Cardiac muscle cell (in vitro differentiated cells and primary cell): ENCODE measurements at regions not wholly inside any gene's neighbourhood (a gene's known extent, or its start where the extent isn't known, plus 50 kb on each side); places are given as distances from the start of the nearest gene placed in this dataset.

Experiments used
- DNase-seq, 2 donors: peaks; one replicate each; pipeline versions ENCODE4 v3.0.0 to v3.0.0-alpha.2; 2010 to 2017; ENCODE audit warnings: low read depth in 1 of 2, low spot score in 1 of 2
- H3K27ac ChIP-seq: fragments of 200-600 bp; sonication (generic); 2 replicates; pipeline ENCODE4 v1.5.1; 2016
- H3K27me3 ChIP-seq: fragments of 200-600 bp; sonication (generic); 2 replicates; pipeline ENCODE4 v1.6.0; 2016; ENCODE audit warnings: control low read depth
- H3K36me3 ChIP-seq: fragments of 200-600 bp; sonication (generic); 2 replicates; pipeline ENCODE4 v1.5.1; 2016; ENCODE audit warnings: control low read depth
- H3K4me1 ChIP-seq: fragments of 200-600 bp; sonication (generic); 2 replicates; pipeline ENCODE4 v1.8.1; 2017; ENCODE audit warnings: low read depth, mild to moderate bottlenecking, mixed run types
- H3K4me3 ChIP-seq: fragments of 200-600 bp; sonication (generic); 2 replicates; pipeline ENCODE4 v1.5.1; 2016; ENCODE audit warnings: mild to moderate bottlenecking
- H3K9me3 ChIP-seq: fragments of 200-600 bp; sonication (generic); 2 replicates; pipeline ENCODE4 v1.5.1; 2017; ENCODE audit warnings: low read depth, mild to moderate bottlenecking, control low read depth
- TF ChIP-seq, protein P1 (sequence below): IDR thresholded peaks from 2 replicates; pipeline ENCODE4 v1.5.1; 2012; ENCODE audit warnings: low read depth, mild to moderate bottlenecking, low read length

DNA sequence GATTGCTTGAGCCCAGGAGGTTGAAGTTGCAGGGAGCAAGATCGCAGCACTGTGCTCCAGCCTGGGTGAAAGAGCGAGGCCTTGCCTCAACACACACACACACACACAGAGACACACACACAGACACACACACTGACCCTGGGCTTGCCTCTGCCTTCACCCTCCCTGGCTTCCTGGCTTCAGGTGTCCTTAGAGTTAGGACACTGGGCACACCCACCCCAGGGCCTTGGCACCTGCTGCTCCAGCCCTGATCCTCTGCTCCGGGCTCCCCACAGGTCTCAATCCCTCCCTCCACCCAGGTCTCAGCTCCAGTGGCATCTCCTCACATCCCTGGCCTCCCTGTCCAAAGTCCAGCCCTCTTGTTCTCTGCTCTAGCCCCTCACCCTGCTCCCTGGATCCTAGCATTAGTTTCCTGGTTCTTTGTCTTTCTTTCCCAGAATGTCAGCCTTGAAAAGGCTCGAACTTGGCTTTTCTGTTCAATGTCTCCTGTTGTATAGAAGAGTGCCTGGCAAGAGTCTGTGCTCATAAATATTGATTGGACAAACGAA, 212.9 kb downstream of the C9orf50 start:
- DNase-seq = no peak
- H3K27me3 ChIP-seq = no peaks in the 10 kb centered on the region
- no peaks in the 10 kb centered on the region for H3K36me3 ChIP-seq
- no peak overlapping the region for H3K4me3 ChIP-seq
- H3K27ac ChIP-seq = peak overlapping the region; percentile 94
- TF ChIP-seq, protein P1, sequence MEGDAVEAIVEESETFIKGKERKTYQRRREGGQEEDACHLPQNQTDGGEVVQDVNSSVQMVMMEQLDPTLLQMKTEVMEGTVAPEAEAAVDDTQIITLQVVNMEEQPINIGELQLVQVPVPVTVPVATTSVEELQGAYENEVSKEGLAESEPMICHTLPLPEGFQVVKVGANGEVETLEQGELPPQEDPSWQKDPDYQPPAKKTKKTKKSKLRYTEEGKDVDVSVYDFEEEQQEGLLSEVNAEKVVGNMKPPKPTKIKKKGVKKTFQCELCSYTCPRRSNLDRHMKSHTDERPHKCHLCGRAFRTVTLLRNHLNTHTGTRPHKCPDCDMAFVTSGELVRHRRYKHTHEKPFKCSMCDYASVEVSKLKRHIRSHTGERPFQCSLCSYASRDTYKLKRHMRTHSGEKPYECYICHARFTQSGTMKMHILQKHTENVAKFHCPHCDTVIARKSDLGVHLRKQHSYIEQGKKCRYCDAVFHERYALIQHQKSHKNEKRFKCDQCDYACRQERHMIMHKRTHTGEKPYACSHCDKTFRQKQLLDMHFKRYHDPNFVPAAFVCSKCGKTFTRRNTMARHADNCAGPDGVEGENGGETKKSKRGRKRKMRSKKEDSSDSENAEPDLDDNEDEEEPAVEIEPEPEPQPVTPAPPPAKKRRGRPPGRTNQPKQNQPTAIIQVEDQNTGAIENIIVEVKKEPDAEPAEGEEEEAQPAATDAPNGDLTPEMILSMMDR = no peak
- peaks cover 41% of the 10 kb centered on the region for H3K4me1 ChIP-seq
- no peaks in the 10 kb centered on the region for H3K9me3 ChIP-seq

DNA sequence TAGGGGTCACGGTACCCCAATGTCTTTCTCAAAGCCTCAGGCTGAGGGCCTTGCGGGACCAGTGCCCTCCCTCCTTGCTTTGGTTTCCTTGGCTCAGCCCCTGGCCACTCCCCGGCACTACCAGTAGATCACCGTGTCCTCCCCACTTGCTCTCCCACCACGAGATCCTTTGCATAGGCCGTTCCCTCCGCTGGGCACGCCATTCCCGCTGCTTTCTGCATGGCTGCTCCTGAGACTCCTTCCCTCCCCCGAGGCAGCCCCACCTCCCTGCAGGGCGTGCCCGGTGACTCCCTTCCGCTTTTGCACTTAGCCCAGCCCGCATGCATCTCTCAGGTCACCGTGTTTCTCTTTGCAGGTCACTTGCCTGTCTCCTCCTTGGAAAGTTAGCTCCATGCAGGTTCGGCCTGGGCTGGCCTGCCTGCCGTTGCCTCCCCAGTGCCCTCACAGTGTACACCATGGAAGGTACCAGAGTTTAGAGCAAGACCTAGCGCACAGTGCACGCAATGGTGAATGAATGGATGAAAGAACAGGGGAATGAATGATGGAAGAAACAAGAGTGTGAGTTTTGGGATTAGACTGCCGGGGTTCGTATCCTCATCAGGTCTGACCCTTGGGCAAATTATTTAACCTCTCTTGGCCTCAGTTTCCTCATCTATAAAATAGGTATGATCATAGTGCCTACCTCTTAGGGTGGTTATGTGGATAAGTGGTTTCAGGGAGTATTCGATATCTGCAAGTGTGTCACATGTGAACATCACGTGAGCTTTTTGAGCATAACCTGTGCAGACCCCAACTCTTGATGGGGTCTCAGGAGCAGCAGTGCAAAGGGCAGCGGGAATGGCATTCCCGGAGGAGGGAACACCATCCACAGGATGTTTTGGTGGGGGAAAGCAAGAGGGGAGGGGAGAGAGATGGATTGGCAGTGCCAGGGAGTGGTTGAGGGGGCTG, 214.3 kb downstream of the C9orf50 start:
- H3K4me3 ChIP-seq = no peak overlapping the region
- H3K36me3 ChIP-seq = no peaks in the 10 kb centered on the region
- no peak overlapping the region for H3K27ac ChIP-seq
- TF ChIP-seq, protein P1 = no peak
- peaks cover 43% of the 10 kb centered on the region for H3K4me1 ChIP-seq
- no peaks in the 10 kb centered on the region for H3K27me3 ChIP-seq
- no peak for DNase-seq
- H3K9me3 ChIP-seq = no peaks in the 10 kb centered on the region

DNA sequence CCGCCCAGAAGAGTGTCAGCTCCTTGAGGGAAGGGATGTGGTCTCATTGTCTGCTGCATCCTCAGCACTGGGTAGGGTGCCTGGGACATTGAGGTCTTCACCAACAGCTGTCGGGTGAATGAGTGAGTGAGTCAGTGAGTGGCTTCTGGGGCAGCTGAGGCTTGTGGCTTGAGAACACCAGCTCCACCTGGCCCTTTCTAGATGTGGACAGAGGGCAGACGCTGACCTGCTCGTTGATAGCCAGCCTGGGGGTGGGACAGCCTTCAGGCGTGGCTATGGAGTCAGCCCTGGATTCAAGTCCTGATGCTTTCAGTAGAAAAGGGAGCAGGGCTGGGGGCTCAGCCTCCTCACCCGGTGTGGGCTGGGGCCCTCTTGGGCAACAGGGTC, 215.1 kb downstream of the C9orf50 start:
- Histone ChIP-seq H3K27me3 (no peaks in the 10 kb centered on the region), H3K4me3 (no peak overlapping the region), H3K27ac (no peak overlapping the region), H3K36me3 (no peaks in the 10 kb centered on the region), H3K4me1 (peaks cover 43% of the 10 kb centered on the region), H3K9me3 (no peaks in the 10 kb centered on the region)
- no peak for DNase-seq
- TF ChIP-seq, protein P1 = no peak

DNA sequence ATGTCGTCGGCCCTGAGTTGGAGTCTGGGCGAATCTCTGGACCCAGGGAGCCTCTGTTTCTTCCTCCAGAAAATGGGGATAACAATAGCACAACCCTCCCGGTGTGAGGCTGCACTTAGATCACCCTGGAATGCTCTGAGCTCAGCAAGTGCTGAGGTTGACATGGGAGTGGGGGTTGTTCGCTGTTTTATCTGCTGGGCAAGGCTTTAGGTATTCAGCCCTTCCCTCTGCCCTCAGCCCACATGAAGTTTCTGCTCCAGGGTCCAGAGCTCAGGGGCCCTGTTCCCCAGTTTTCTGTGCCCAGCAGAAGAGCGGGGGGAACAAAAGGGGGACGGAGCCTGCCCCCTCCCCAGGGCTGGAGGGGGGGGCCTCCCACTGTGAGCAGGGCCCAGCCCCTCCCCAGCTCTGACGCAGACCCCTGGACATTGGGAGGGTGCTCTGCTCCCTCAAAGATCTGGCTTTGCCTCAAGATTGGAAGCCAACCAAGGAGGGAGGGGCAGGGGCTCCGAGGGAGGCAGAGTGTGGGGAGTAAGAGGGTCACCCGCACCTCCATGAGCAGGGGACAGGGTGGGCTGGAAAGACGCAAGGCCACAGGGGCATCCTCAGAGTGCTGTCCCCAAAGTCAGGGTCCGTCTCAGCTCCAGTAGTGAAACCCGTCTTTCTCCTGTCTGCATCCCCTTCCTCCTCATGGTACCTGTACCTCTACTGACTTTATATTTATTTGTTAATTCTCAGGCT, 215.6 kb downstream of the C9orf50 start:
- Histone ChIP-seq H3K9me3 (no peaks in the 10 kb centered on the region), H3K36me3 (no peaks in the 10 kb centered on the region), H3K4me3 (no peak overlapping the region), H3K27ac (no peak overlapping the region), H3K27me3 (no peaks in the 10 kb centered on the region), H3K4me1 (peaks cover 43% of the 10 kb centered on the region)
- DNase-seq = peak in 1 of 2 donors; percentile 82
- TF ChIP-seq, protein P1 = no peak

DNA sequence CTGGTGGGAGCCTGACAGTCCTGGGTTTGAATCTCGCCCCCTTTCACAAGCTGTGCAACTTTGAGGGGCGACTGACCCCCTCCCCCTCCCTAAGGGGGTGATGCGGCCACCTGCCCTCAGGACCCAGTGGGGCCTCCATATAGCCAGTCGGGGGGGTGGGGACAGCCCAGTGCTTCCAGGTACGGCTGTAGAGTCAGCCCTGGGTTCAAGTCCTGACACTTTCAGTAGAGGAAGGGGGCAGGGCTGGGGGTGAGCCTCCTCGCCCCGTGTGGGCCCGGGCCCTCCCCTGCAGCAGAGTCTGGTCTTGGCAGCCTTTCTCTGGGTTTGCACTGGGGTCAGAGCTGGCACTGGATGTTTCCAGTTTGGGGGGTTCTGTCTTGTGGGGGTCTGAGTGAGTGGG, 216.3 kb downstream of the C9orf50 start:
- H3K27me3 ChIP-seq = no peaks in the 10 kb centered on the region
- TF ChIP-seq, protein P1 = no peak
- no peak overlapping the region for H3K27ac ChIP-seq
- no peak for DNase-seq
- H3K36me3 ChIP-seq = no peaks in the 10 kb centered on the region
- no peaks in the 10 kb centered on the region for H3K9me3 ChIP-seq
- H3K4me1 ChIP-seq = peaks cover 43% of the 10 kb centered on the region
- no peak overlapping the region for H3K4me3 ChIP-seq
